Neural progenitor cell (in vitro differentiated cells): ENCODE measurements at regions not wholly inside any gene's neighbourhood (a gene's known extent, or its start where the extent isn't known, plus 50 kb on each side); places are given as distances from the start of the nearest gene placed in this dataset.

Experiments
- CTCF ChIP-seq: fragments of 200-600 bp; sonication (generic); IDR thresholded peaks from 2 replicates; pipeline ENCODE4 v1.5.1; 2017; ENCODE audit warnings: antibody characterized with exemption, mild to moderate bottlenecking
- EZH2 ChIP-seq: fragments of 200-600 bp; sonication (generic); IDR thresholded peaks from 2 replicates; pipeline ENCODE4 v1.6.1; 2017; ENCODE audit warnings: antibody characterized with exemption, mild to moderate bottlenecking, moderate library complexity

GRCh38 chr12:67155863-67156262 is 113.3 kb upstream of the CAND1 start:
- TF ChIP-seq CTCF (no peak), EZH2 (no peak)
